Erythroblast (primary cell): ENCODE measurements at regions not wholly inside any gene's neighbourhood (a gene's known extent, or its start where the extent isn't known, plus 50 kb on each side); places are given as distances from the start of the nearest gene placed in this dataset.

Source experiments
- GATA1 ChIP-seq: IDR thresholded peaks from 2 replicates; pipeline ENCODE4 v1.6.1; 2011; ENCODE audit warnings: low read depth, mild to moderate bottlenecking, control low read depth, low read length, moderate library complexity
- POLR2A ChIP-seq: IDR thresholded peaks from 2 replicates; pipeline ENCODE4 v1.6.1; 2011; ENCODE audit warnings: mild to moderate bottlenecking, low read length

DNA sequence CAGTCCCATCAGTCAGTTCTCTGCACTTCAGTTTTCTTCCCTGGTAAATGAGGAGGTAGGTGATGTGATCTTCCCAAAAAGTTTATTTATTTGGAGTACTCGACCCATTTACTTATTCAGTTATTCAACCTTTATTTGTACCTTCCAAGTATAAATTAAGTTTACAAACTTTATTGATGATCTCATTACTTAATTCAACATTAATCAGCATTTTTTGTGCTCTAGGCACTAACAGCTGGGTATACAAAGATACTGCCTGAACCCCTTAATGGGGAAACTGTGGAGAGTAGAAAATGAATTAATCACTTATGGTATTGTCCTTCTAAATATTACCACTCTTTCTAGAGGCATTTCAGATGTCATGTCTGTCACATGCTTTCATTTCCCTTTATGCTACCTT is 293.3 kb downstream of the DLEU7 start:
- TF ChIP-seq POLR2A (no peak), GATA1 (no peak)
